ENCODE measurements at regions not wholly inside any gene's neighbourhood (a gene's known extent, or its start where the extent isn't known, plus 50 kb on each side); places are given as distances from the start of the nearest gene placed in this dataset.

- Histone ChIP-seq H3K4me3 (ENCODE audit: insufficient read depth, low read depth, low read length) (no peak overlapping the region), H3K27me3 (ENCODE audit: control insufficient read depth, insufficient read depth, low read length) (no peaks in the 10 kb centered on the region), H3K36me3 (replicated peaks; ENCODE audit: control insufficient read depth, insufficient read depth, low read length) (no peaks in the 10 kb centered on the region)
- no peak for DNase-seq
Observed at GRCh38 chr2:189287363-189287762, 107.8 kb upstream of the COL5A2 start.

GRCh38 chr2:189287982-189288521, 108.5 kb upstream of the COL5A2 start:
- Histone ChIP-seq H3K4me3 (ENCODE audit: insufficient read depth, low read depth, low read length) (no peak overlapping the region), H3K27me3 (ENCODE audit: control insufficient read depth, insufficient read depth, low read length) (no peaks in the 10 kb centered on the region), H3K36me3 (replicated peaks; ENCODE audit: control insufficient read depth, insufficient read depth, low read length) (no peaks in the 10 kb centered on the region)
- DNase-seq = peak; percentile 10

- no peaks in the 10 kb centered on the region for H3K36me3 ChIP-seq (replicated peaks; ENCODE audit: control insufficient read depth, insufficient read depth, low read length)
- no peaks in the 10 kb centered on the region for H3K27me3 ChIP-seq (ENCODE audit: control insufficient read depth, insufficient read depth, low read length)
- DNase-seq = no peak
- no peak overlapping the region for H3K4me3 ChIP-seq (ENCODE audit: insufficient read depth, low read depth, low read length)
Observed at GRCh38 chr2:189291460-189291859, 111.9 kb upstream of the COL5A2 start.

- no peak for DNase-seq
- Histone ChIP-seq H3K4me3 (ENCODE audit: insufficient read depth, low read depth, low read length) (no peak overlapping the region), H3K36me3 (replicated peaks; ENCODE audit: control insufficient read depth, insufficient read depth, low read length) (no peaks in the 10 kb centered on the region), H3K27me3 (ENCODE audit: control insufficient read depth, insufficient read depth, low read length) (no peaks in the 10 kb centered on the region)
Observed at GRCh38 chr2:189293164-189293563, 113.6 kb upstream of the COL5A2 start.

- no peak overlapping the region for H3K4me3 ChIP-seq (ENCODE audit: insufficient read depth, low read depth, low read length)
- H3K27me3 ChIP-seq (ENCODE audit: control insufficient read depth, insufficient read depth, low read length) = no peaks in the 10 kb centered on the region
- H3K36me3 ChIP-seq (replicated peaks; ENCODE audit: control insufficient read depth, insufficient read depth, low read length) = no peaks in the 10 kb centered on the region
- DNase-seq = no peak
Observed at GRCh38 chr2:189297446-189297845, 117.9 kb upstream of the COL5A2 start.

- Histone ChIP-seq H3K36me3 (replicated peaks; ENCODE audit: control insufficient read depth, insufficient read depth, low read length) (no peaks in the 10 kb centered on the region), H3K4me3 (ENCODE audit: insufficient read depth, low read depth, low read length) (no peak overlapping the region), H3K27me3 (ENCODE audit: control insufficient read depth, insufficient read depth, low read length) (no peaks in the 10 kb centered on the region)
- no peak for DNase-seq
Observed at GRCh38 chr2:189298038-189298437, 118.5 kb upstream of the COL5A2 start.

GRCh38 chr2:189298481-189298880, 118.9 kb upstream of the COL5A2 start:
- DNase-seq = no peak
- Histone ChIP-seq H3K27me3 (ENCODE audit: control insufficient read depth, insufficient read depth, low read length) (no peaks in the 10 kb centered on the region), H3K36me3 (replicated peaks; ENCODE audit: control insufficient read depth, insufficient read depth, low read length) (no peaks in the 10 kb centered on the region), H3K4me3 (ENCODE audit: insufficient read depth, low read depth, low read length) (no peak overlapping the region)

- Histone ChIP-seq H3K36me3 (replicated peaks; ENCODE audit: control insufficient read depth, insufficient read depth, low read length) (no peaks in the 10 kb centered on the region), H3K4me3 (ENCODE audit: insufficient read depth, low read depth, low read length) (no peak overlapping the region), H3K27me3 (ENCODE audit: control insufficient read depth, insufficient read depth, low read length) (no peaks in the 10 kb centered on the region)
- DNase-seq = no peak
Observed at GRCh38 chr2:189299974-189300373, 120.4 kb upstream of the COL5A2 start.

- no peak for DNase-seq
- H3K36me3 ChIP-seq (replicated peaks; ENCODE audit: control insufficient read depth, insufficient read depth, low read length) = no peaks in the 10 kb centered on the region
- no peak overlapping the region for H3K4me3 ChIP-seq (ENCODE audit: insufficient read depth, low read depth, low read length)
- H3K27me3 ChIP-seq (ENCODE audit: control insufficient read depth, insufficient read depth, low read length) = no peaks in the 10 kb centered on the region
Observed at GRCh38 chr2:189300916-189301315, 121.4 kb upstream of the COL5A2 start.

- no peaks in the 10 kb centered on the region for H3K36me3 ChIP-seq (replicated peaks; ENCODE audit: control insufficient read depth, insufficient read depth, low read length)
- no peaks in the 10 kb centered on the region for H3K27me3 ChIP-seq (ENCODE audit: control insufficient read depth, insufficient read depth, low read length)
- H3K4me3 ChIP-seq (ENCODE audit: insufficient read depth, low read depth, low read length) = no peak overlapping the region
- DNase-seq = no peak
Observed at GRCh38 chr2:189302274-189302948, 122.8 kb upstream of the COL5A2 start.

GRCh38 chr2:189304360-189304759, 124.8 kb upstream of the COL5A2 start:
- Histone ChIP-seq H3K36me3 (replicated peaks; ENCODE audit: control insufficient read depth, insufficient read depth, low read length) (no peaks in the 10 kb centered on the region), H3K4me3 (ENCODE audit: insufficient read depth, low read depth, low read length) (no peak overlapping the region), H3K27me3 (ENCODE audit: control insufficient read depth, insufficient read depth, low read length) (no peaks in the 10 kb centered on the region)
- DNase-seq = no peak

- no peak overlapping the region for H3K4me3 ChIP-seq (ENCODE audit: insufficient read depth, low read depth, low read length)
- H3K27me3 ChIP-seq (ENCODE audit: control insufficient read depth, insufficient read depth, low read length) = no peaks in the 10 kb centered on the region
- H3K36me3 ChIP-seq (replicated peaks; ENCODE audit: control insufficient read depth, insufficient read depth, low read length) = no peaks in the 10 kb centered on the region
- DNase-seq = no peak
Observed at GRCh38 chr2:189305291-189305943, 125.9 kb upstream of the COL5A2 start.

- DNase-seq = no peak
- no peak overlapping the region for H3K4me3 ChIP-seq (ENCODE audit: insufficient read depth, low read depth, low read length)
- H3K27me3 ChIP-seq (ENCODE audit: control insufficient read depth, insufficient read depth, low read length) = no peaks in the 10 kb centered on the region
- H3K36me3 ChIP-seq (replicated peaks; ENCODE audit: control insufficient read depth, insufficient read depth, low read length) = no peaks in the 10 kb centered on the region
Observed at GRCh38 chr2:189306525-189306924, 127.0 kb upstream of the COL5A2 start.

GRCh38 chr2:189308056-189308790, 128.7 kb upstream of the COL5A2 start:
- Histone ChIP-seq H3K36me3 (replicated peaks; ENCODE audit: control insufficient read depth, insufficient read depth, low read length) (no peaks in the 10 kb centered on the region), H3K4me3 (ENCODE audit: insufficient read depth, low read depth, low read length) (no peak overlapping the region), H3K27me3 (ENCODE audit: control insufficient read depth, insufficient read depth, low read length) (no peaks in the 10 kb centered on the region)
- DNase-seq = no peak

- H3K4me3 ChIP-seq (ENCODE audit: insufficient read depth, low read depth, low read length) = no peak overlapping the region
- H3K27me3 ChIP-seq (ENCODE audit: control insufficient read depth, insufficient read depth, low read length) = no peaks in the 10 kb centered on the region
- DNase-seq = no peak
- H3K36me3 ChIP-seq (replicated peaks; ENCODE audit: control insufficient read depth, insufficient read depth, low read length) = no peaks in the 10 kb centered on the region
Observed at GRCh38 chr2:189309331-189309730, 129.8 kb upstream of the COL5A2 start.
